ENCODE measurements at regions not wholly inside any gene's neighbourhood (a gene's known extent, or its start where the extent isn't known, plus 50 kb on each side); places are given as distances from the start of the nearest gene placed in this dataset.
"Not testable (repeated sequence)": the region's sequence is repeated elsewhere in the genome, so short reads cannot be mapped to it uniquely, and the experiment has no call there.

DNA sequence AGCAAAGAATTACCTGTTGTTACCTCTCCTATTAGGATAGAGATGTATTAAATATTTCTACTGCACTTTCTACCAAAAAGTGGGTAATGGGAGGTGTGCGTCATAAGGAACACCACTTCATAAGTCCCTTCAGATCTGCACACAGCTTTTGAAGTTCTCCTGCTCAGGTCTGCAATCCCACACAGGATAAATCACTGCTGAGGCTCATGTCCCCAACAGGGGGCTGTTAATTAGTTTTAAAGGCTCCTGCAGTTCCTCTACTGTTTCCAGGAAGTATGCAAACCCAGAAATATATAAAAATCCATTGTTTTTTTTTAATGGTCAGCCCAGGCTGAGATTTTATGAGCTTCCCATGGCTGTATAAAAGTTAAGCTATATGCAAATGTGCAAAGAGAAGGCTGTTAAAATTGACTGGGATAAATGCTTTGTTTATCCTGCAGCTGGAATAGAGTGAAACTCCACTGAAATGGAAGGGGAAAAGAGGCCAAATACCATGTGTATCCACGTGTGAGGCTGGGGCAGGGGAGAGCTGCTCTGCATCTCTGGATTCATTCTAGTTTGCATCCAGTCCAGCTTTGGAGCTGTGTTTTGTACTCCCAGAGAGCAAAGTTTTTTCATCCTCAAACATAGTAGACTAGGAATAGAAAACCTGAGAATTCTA, 903.7 kb downstream of the TDRD15 start:
- DNase-seq, result no peak

DNA sequence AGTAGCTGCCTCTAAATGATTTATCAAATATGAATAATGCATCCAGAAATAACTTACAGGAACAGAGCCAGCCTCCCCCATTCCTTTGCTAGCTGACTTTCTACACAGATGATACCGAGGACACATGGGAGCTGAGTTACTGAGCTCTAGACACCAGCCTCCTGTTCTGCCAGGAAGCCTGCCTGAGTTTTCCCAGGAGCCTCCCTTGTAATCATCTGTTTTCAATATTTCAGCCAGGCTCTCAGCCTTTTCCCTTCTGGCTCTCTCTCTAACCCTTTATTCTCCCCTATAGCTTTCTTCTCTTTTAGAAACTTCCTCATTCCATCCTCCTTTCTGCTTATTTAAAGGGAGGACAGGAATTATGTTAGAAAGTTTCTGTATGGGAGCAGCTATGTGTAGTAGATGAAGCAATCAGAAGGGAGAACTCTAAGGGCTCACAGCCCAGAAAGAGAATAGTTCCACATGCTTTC, 911.6 kb downstream of the TDRD15 start:
- peak in 1 of 2 experiments; percentile 9 for DNase-seq

DNA sequence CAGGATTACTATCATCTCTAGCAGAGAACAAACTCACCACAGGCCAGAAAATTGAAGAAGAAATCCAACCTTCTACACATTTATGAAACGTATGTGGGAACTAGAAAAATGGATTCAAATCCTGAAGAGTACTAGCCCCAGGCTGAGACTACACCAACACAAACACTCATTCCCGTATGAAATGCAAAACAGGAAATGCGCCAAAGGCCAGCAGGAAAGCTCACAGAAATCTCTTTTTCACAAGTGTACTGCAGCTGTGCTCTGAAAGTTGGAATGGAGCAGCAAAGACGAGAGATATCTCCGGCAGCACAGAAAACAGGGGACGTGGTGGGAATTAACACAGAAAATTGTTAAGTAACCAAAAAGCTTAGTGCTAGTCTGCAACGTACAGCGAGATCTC, 913.5 kb downstream of the TDRD15 start:
- no peak for DNase-seq

DNA sequence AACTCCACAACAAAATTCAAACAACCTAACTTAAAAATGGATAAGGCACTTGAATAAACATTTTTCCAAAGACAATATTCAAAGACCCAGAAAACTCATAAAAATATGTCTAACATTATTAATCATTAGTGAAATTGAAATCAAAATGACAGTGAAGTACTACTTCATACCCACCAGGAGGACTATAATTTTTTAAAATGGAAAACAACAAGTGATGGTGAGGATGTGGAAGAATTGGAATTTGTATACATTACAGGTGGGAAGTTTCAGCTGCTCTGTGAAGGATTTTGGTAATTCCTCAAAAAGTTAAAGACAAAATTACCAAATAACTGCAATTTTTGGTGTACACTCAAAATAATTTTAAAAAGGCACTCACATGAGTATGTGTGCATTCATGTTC, 920.0 kb downstream of the TDRD15 start:
- no peak for DNase-seq

DNA sequence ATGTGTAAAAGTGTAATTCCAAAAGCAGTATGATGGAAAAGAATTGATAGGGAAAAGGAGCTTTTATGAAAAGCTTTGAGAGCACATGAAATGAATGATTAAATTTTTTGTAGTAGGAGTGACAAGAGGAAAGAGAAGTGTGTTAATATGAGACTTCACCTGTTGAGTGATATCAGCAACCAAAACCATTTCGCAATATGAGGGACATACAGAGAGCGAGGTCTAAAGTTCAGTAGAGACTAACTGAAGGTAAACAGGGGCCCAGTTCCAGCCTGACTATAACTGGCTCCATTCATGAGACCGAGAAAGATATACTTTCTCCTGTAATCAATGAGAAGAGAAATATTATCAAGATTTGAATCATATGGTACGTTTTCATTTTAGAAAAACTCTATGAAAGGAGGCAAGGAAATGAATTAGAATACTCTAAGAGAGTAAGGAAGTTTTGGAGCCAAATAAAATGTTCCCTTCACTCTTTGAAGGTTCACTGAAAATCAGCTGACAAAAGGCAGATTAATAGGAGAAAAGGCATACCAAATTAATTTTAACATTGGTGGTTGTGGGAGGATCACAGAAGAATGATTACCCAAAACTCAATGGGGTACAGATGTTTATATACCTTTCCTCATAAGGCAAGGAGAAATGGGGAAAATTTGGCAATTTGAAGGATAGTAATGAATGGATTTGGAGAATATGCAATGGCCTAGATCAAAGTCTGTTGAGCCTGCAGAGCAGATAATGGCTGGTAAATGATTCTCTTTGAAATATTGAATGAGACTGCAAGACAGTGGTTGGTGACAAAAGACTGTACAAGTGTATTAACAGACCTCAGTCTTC, 932.2 kb downstream of the TDRD15 start:
- DNase-seq, result no peak

DNA sequence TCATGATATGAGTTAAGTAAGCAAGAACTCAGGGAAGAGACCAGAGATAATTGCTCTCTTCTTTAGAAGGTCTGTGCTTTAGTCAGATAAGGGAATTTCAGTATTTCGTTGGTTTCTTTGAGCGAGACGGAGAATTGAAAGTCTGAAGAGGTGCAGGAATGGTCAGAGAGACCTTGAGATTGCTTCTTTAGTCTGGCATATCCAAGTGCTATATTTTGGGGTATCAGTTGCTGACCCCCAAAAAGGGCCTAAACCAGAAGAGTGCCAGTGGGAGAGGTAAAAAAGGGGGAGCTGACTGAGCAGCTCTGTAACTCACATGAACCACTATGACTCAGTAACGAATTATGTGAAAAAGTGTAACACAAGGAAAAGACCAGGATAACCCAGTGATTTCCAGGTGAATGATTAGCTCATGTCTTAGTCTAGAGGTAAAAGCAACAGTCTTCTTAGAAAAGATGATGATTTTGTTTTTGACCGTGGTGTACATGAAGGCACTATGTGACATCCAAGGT, 932.9 kb downstream of the TDRD15 start:
- no peak for DNase-seq

DNA sequence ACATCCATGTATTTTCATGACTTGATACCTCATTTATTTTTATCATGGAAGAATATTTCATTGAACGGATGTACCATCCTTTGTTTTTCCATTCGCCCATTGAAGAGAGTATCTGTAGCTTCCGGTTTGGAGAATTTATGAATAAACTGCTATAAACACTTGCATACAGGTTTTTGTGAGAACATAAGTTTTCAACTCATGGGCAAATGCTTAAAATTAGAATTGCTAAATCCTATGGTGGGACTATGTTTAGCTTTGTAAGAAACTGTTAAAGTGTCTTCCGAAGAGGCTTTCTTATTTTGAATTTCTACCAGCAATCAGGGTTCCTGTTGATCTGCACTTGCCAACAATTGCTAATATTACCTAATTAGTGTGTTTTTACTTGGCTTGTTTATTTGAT, 938.9 kb downstream of the TDRD15 start:
- DNase-seq, result no peak

DNA sequence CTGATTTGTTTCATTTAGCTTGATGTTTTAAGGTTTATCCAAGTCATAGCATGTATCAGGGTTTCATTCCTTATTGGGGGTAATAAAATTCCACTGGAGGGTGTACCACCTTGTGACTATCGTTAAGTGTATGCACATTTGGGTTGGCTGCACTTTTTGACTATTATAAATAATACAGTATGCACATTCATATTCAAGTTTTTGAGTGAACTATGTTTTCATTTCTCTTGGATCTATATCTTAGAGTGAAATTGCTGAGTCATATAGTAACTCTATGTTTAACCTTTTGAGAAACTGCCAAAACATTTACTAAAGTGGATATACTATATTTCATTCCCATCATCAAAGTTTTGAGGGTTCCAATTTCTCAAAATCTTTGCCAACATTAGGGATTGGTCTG, 952.7 kb downstream of the TDRD15 start:
- DNase-seq, result peak in 1 of 2 experiments; percentile 10

DNA sequence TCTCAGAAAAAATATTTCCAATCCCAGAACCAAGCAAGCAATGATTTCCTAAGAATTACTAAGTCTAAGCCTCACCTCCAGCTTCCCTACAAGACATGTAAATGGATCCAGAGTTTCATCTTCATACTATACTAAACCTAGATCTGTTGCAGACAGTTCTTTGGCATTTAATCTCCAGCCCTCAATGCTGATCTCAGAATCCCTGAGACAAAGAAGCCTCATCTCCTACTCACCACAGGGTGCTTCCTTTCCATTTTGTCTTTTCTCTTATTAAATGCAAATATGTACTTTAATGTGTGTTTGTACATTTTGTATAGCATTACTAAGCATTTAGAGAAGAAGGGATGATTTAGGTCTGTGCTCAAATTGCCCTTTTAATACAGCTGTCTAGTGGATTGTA, 954.9 kb downstream of the TDRD15 start:
- DNase-seq, result no peak

DNA sequence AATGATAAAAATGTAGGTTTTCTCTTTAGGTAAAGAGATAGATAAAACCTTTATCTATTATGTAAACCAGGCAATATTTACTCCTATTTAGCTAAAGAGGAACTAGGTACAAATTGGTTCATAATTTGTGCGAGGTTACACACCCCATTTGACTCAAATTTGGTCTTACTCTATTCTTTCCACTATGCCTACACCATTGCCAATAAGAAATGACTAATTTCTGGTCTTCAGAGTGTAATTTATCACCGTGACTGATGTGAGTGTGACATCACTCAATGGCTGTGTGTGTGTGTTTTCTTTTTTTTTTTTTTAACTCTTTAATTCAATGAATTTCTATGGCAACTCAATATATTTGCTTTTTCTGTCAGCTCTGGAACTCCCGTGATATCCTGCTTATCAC, 955.8 kb downstream of the TDRD15 start:
- DNase-seq, result peak in 1 of 2 experiments; percentile 5

DNA sequence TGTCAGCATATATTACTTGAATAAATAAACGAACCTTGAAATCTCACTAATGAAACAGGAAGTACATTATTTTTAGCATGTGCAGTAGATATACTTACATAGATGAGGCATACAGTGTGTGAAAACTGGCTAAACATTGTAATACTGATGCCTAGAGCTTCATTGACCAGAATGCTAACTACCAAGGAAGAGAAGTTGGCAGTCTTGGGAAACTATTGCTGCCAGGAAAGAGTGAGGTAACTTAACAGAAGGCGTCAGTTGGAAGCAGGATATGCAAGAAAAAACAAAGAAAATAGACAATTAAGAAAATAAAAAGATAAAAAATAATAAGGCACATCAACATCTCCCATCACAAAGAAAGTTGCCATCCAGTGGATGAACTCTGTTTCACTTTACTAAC, 963.0 kb downstream of the TDRD15 start:
- peak in 1 of 2 experiments; percentile 51 for DNase-seq

DNA sequence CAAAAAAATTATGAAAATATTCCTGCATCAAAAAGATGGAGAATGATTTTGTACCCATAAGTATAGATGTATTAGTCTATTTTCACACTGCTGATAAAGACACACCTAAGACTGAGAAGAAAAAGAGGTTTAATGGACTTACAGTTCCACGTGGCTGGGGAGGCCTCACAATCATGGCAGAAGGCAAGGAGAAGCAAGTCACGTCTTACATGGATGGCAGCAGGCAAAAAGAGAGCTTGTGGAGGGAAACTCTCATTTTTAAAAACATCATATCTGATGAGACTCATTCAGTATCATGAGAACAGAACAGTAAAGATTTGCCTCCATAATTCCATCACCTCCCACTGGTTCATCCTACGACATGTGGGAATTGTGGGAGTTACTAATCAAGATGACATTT, 979.8 kb downstream of the TDRD15 start:
- not testable (repeated sequence) for DNase-seq

DNA sequence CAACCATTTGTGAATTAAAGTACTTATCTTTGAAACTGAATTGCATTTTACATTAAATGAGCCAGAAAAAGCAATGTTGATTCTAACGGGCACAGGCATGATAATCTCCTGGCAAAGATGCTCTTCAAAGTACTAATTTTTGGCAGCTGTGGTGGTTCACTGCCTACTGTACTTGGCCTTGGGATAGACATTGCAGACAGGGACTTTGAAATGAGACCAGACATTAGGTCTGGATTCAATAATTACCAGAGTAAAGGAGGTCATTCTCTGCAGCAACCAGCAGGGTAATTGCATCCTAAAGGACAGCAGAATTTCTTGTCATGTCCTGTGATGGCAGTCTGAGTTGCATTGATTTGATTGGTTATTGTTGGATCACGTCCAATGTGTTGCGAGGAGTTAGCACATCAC, 986.5 kb downstream of the TDRD15 start:
- peak; percentile 63 to 89 for DNase-seq

DNA sequence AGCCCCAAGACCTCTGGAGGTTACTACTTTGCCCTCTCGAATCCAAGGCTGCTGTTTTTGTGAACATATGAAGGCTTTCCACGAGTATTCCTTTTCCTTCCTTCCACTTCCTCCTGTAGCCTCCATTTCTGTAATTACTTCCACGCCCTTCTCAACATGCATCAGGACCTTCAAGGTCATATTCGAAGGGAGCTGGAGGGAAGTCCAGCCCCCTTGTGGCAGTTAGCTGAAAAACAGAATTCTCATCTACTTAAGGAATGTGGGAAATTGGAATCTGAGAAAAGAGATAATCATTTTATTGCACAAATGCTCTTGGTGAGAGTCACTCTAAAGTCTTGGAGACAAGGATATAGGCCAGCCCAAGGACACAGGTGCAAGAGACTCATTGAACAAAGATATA, 1000.2 kb downstream of the TDRD15 start:
- DNase-seq, result no peak

DNA sequence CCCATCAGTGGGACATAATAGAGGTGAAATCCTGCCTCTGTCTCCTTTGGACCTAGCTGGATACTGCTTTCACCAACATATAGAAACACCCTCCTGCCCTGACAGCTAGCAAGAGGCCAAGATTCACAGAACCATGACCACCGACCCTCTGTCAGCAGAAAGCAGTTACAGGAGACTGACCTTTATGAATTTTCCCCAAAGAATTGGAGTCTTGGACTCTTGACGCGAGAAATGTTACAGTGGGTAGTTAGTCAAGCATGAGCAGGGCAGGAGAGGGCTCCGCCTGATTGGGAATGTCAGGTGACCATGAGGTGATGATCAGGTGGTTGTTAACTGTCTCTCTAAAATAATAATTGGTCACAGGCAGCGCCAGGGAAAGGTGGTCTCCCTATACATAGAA, 1002.3 kb downstream of the TDRD15 start:
- no peak for DNase-seq

DNA sequence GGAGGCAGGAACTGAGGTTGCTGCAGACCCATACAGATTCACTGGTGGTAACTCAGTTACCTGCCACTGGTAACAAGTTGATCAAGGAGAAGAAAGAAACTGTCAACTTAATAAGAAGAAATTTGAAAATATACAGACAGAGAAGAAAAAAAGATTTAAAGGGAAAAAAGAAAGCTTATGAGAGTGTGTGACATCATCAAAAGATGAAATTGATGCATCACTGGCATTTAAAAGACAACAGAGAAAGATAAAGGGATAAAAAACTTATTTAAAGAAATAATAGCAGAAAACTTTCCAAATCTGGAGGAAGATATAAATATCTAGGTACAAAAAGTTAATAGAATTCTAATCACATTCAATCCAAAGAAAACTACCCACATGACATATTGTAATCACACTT, 1003.2 kb downstream of the TDRD15 start:
- no peak for DNase-seq

DNA sequence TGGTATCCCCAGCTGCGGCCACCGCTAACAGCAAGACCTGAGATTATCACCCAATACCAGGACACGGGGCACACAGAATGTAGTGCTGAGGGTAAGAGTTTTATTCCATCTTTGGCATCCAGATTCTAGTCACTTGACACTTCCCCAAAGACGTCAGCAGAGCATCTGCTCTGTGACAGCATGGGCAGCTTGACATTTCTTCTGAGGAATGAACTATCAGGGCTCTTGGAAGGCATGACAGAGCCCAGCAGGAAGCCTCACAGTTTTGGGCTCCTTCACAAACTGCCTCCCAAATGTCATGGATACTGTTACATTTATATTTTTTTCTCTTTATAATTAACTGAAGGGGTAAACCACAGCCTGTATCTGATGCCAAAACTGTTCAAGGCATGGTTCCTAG, 1010.7 kb downstream of the TDRD15 start:
- peak; percentile 81 to 94 for DNase-seq

DNA sequence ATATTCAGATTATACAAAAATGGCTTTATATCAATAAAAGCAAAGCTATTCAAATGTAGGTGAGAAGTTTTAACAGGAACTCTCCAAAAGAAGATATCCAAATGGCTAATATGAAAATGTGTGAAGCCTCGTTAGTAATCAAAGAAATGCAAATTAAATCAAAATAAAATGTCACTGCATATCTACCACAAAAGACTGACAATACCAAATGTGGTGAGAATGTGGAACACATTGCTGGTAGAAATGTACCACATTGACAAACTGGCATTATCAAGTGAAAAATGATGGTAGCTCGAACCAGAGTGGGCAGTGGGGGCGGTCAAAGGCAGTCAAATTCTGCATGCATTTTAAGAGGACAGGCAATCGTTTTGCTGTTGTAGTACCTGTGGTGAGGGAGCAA, 1012.7 kb downstream of the TDRD15 start:
- DNase-seq, result no peak

DNA sequence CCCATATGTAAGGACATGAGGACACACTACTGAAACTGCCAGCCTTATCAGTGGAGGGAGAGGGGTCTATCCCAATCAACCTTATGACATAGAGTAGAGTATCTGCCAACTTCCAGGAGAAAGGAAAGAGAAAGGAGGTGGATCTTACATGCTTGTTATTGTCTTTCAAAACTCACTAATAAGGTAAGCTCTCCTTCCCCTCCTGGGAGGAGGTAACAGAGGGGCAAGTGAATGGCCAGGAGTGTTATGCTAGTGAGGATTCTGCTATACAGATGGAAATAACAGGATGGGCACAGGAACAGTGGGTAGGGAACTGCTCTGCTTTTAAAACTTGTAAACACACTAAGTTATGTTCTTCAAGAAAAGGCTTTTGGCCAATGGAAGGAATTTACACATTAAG, 1020.1 kb downstream of the TDRD15 start:
- no peak for DNase-seq

DNA sequence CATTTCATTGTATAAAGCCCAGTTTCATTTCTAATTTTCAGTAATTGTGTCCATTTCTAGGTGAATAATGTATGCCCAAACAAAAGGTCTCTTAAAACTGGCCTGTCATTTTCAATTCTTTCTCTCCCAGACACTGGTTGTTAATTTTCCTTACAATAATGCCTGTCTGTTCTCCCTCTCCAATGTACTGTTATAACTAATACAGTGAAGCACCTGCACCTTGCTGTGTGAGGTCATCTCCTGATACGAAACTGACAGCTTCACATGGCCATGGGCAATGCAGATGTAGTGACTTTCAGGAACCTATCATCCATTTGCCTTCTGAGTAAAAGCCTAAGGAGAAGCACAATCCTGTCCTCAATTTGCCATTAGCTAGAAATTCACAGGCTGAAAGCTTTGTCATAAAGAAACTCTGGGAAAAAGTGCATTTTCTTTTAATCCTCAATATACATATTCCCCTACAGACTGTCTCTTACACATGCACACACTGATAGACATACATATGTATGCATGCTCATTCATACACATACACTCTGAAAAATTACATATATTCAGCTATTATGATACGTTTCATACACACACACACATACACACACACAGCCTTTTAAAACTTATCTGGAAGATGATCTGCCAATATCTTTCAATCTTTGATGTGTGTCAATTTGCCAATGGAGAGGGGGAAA, 1030.3 kb downstream of the TDRD15 start:
- DNase-seq, result no peak

DNA sequence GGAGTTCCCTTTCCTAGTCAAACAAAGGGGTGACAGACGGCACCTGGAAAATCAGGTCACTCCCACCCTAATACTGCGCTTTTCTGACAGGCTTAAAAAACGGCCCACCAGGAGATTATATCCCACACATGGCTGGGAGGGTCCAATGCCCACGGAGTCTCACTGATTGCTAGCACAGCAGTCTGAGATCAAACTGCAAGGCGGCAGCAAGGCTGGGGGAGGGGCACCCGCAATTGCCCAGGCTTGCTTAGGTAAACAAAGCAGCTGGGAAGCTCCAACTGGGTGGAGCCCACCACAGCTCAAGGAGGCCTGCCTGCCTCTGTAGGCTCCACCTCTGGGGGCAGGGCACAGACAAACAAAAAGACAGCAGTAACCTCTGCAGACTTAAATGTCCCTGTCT, 1032.9 kb downstream of the TDRD15 start:
- DNase-seq, result not testable (repeated sequence)

DNA sequence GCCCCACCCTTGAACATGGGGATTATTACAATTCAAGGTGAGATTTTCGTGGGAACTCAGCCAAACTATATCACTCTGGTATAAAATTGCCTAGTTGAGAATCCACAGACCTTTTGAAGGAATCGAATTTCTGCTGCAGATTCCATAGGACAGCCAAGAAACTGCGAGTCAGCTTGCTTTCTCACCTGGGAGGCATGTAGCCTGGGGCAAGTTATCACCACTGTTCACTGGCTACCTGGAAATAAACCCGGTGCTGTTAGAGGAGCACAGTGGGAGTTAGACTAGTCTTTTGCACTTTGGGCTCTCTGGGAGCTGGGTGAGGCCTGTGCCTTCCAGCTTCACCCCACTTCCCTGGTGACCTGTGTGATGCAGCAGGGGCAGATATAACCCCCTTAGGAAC, 1043.5 kb downstream of the TDRD15 start:
- no peak for DNase-seq

DNA sequence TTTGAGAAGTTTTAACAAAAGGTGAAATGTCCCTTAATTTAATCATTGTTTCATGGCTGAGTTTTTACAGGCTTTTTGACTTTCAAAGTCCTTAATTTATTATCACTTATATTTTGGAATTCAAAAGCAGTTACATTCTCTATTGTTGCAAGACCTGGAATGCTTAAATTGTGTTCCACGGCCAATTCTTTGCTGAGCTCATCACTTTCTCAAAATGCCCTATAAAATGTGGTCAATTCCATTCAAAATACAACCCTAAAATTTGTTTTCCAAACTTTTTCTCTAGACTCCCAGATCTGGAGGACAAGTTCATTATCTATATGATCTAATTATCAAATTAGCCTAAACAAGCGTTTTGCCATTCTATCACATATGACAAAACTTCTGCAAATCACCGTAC, 1051.2 kb downstream of the TDRD15 start:
- no peak for DNase-seq

DNA sequence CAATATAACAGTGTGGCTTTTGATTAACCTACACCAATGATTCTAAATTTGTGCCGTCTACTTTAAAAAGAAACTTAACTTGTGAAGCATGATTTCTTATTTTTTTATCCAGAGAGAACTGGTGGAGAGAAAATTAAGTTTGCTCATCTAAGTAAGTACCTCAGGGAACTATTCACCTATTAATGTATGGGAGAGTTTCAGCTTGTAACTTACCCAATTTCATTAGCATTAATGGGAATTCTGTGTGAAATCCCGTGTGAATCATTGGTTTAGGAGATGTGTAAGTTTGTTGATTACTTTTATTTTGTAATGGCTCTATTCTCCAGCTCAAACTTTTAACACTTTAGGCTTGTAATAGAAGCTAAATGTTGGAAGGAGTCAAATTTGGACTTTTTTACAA, 1061.5 kb downstream of the TDRD15 start:
- DNase-seq, result no peak
